Spleen (tissue), 7 donors: ENCODE measurements at regions not wholly inside any gene's neighbourhood (a gene's known extent, or its start where the extent isn't known, plus 50 kb on each side); places are given as distances from the start of the nearest gene placed in this dataset.

Experiments
- CTCF ChIP-seq, 11 experiments: fragments of 200-600 bp in 7 of 11; fragments of 450-650 bp in 4 of 11; sonication (generic) in 4 of 11; IDR thresholded peaks in 8 of 11; conservative IDR thresholded peaks in 3 of 11; 1 replicate in 7 of 11; 2 replicates in 4 of 11; pipeline versions ENCODE4 v1.4.0 to v1.8.0; 2016 to 2021; ENCODE audit warnings: antibody characterized with exemption in 11 of 11, inconsistent platforms in 4 of 11, mild to moderate bottlenecking in 1 of 11
- POLR2AphosphoS5 ChIP-seq, 3 donors: sonication (generic); formaldehyde crosslinking; IDR thresholded peaks; one replicate each; pipeline ENCODE4 v1.5.1; 2017; ENCODE audit warnings: antibody characterized with exemption in 3 of 3
- donor health status: DM: no; HTN: no; CAD: no; lungs with moderate emphysema.
- donor health status: DM: no; HTN: no; CAD: no.
- donor health status: DM: no; HTN: no; CAD: no.

GRCh38 chr6:113709936-113710509, 147.1 kb upstream of the MARCKS start:
- no peak for TF ChIP-seq POLR2AphosphoS5 (IDR thresholded peaks at IDR 0.05)
- no peak for TF ChIP-seq CTCF (IDR thresholded peaks at IDR 0.05 in 8 of 11, conservative IDR thresholded peaks at IDR 0.05 in 3 of 11)
